ENCODE measurements at regions not wholly inside any gene's neighbourhood (a gene's known extent, or its start where the extent isn't known, plus 50 kb on each side); places are given as distances from the start of the nearest gene placed in this dataset.

DNA sequence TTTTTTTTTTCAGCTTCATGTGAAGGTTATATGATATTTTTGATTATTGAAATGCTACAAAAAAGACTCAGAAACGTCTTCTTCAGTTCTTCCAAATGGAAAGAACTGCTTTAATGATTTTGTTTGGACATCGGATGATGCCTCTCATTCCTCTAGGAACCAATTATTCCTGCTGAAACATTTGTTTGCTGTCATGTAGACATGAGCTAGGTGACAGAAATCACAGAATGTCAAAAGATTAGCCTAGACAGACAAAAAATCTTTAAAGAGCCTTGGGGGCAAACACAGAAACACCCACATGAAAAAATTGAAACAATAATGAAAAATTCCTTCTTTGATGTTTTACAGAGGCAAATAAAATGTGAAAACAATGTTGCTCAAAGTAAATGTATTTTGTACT, 244.2 kb upstream of the EDIL3 start:
- Mint-ChIP-seq H3K27ac (no peak overlapping the region), H3K4me1 (ENCODE audit: unreplicated experiment) (no peaks in the 10 kb centered on the region), H3K9me3 (peaks cover 4% of the 10 kb centered on the region), H3K36me3 (no peaks in the 10 kb centered on the region), H3K4me3 (no peak overlapping the region), H3K27me3 (peaks cover 3% of the 10 kb centered on the region)
- no peak for DNase-seq (ENCODE audit: extremely low spot score, unreplicated experiment)
- TF ChIP-seq, protein P1, sequence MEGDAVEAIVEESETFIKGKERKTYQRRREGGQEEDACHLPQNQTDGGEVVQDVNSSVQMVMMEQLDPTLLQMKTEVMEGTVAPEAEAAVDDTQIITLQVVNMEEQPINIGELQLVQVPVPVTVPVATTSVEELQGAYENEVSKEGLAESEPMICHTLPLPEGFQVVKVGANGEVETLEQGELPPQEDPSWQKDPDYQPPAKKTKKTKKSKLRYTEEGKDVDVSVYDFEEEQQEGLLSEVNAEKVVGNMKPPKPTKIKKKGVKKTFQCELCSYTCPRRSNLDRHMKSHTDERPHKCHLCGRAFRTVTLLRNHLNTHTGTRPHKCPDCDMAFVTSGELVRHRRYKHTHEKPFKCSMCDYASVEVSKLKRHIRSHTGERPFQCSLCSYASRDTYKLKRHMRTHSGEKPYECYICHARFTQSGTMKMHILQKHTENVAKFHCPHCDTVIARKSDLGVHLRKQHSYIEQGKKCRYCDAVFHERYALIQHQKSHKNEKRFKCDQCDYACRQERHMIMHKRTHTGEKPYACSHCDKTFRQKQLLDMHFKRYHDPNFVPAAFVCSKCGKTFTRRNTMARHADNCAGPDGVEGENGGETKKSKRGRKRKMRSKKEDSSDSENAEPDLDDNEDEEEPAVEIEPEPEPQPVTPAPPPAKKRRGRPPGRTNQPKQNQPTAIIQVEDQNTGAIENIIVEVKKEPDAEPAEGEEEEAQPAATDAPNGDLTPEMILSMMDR (conservative IDR thresholded peaks at IDR 0.05), result no peak

DNA sequence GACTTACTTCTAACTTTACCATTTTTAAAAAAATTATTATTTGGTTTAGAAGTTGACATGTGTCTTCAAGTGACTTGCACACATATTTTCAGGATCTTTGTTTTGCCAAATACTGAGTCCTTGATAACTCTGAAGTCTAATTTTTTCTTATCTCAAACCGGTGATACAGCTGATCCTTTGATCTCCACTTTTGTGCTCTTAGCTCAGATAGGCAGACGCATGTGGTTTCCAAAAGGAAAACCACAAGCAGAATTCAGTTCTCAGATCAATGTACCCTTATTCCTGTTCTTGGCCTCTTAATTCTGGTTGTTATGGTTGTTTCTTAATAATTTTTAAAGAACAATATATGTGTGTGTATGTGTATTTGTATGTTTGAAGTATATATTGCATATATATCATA, 238.3 kb upstream of the EDIL3 start:
- no peak for DNase-seq (ENCODE audit: extremely low spot score, unreplicated experiment)
- no peaks in the 10 kb centered on the region for H3K9me3 Mint-ChIP-seq
- H3K27ac Mint-ChIP-seq, result no peak overlapping the region
- H3K36me3 Mint-ChIP-seq, result no peaks in the 10 kb centered on the region
- H3K27me3 Mint-ChIP-seq, result peaks cover 3% of the 10 kb centered on the region
- H3K4me3 Mint-ChIP-seq, result no peak overlapping the region
- no peaks in the 10 kb centered on the region for H3K4me1 Mint-ChIP-seq (ENCODE audit: unreplicated experiment)
- TF ChIP-seq, protein P1 (conservative IDR thresholded peaks at IDR 0.05), result no peak

DNA sequence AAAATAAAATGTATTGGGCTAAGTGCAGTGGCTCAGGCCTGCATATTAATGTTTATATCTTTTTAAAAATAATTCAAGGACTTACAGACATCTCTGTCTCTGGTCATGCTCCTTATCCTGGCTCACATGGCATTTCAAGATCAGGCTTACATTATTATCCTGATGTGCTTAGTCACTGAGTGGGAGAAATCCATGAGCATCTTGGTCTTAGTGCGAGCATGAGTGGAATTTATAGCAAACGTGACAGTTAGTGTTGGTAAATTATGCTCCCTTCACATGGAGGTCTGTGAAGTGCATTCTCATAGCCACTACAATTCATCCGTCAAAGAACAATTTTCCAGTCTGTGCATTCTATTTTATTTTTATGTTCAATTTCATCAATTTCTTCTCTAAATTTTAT, 237.8 kb upstream of the EDIL3 start:
- H3K4me3 Mint-ChIP-seq, result no peak overlapping the region
- no peaks in the 10 kb centered on the region for H3K4me1 Mint-ChIP-seq (ENCODE audit: unreplicated experiment)
- H3K27me3 Mint-ChIP-seq, result peaks cover 3% of the 10 kb centered on the region
- H3K27ac Mint-ChIP-seq, result no peak overlapping the region
- H3K36me3 Mint-ChIP-seq, result no peaks in the 10 kb centered on the region
- TF ChIP-seq, protein P1 (conservative IDR thresholded peaks at IDR 0.05), result no peak
- H3K9me3 Mint-ChIP-seq, result no peaks in the 10 kb centered on the region
- DNase-seq (ENCODE audit: extremely low spot score, unreplicated experiment), result no peak

DNA sequence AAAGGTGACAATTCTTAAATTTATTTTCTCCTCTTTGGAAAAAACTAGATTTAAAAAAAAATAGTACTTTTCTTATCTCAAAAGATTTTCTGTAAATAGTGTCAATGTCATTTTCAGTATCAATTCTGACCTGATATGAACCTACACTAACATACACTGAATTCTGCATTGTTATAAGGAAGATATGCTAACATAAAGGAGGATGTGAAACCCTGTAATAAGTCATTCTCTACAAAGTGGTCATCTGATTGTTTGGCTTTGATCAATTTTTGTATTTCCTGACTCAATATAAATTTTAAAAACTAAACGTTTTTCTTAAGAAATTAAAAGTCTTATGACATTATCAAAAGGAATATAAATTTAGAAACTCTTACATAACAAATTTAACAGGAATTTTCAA, 233.6 kb upstream of the EDIL3 start:
- Mint-ChIP-seq H3K27me3 (no peaks in the 10 kb centered on the region), H3K9me3 (no peaks in the 10 kb centered on the region), H3K36me3 (no peaks in the 10 kb centered on the region), H3K4me3 (no peak overlapping the region), H3K4me1 (ENCODE audit: unreplicated experiment) (no peaks in the 10 kb centered on the region), H3K27ac (no peak overlapping the region)
- TF ChIP-seq, protein P1 (conservative IDR thresholded peaks at IDR 0.05), result no peak
- no peak for DNase-seq (ENCODE audit: extremely low spot score, unreplicated experiment)

DNA sequence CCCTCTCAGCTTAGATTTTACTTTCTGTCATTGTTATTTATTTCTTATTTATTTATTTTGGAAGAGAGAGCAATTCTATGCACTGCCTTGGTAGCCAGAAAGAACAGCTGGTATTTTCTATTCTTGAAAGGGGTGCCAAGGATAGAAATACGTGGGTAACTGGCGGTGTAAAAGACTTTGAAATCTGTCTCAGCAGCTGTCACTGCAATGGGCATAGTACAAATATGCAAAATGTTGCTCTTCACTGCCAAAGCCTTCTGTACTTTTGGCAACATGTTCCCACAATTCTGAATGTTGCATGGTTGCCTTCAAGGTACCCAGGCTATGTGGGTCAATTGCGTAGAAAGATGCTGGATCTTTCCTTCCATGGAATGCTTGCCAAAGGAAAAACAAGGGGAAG, 230.2 kb upstream of the EDIL3 start:
- no peaks in the 10 kb centered on the region for H3K36me3 Mint-ChIP-seq

More for the DNA sequence above, 230.2 kb upstream of the EDIL3 start:
- no peaks in the 10 kb centered on the region for H3K9me3 Mint-ChIP-seq
- TF ChIP-seq, protein P1 (conservative IDR thresholded peaks at IDR 0.05), result no peak
- H3K27ac Mint-ChIP-seq, result no peak overlapping the region
- H3K27me3 Mint-ChIP-seq, result no peaks in the 10 kb centered on the region
- H3K4me3 Mint-ChIP-seq, result no peak overlapping the region
- no peaks in the 10 kb centered on the region for H3K4me1 Mint-ChIP-seq (ENCODE audit: unreplicated experiment)
- no peak for DNase-seq (ENCODE audit: extremely low spot score, unreplicated experiment)

Data from type B pancreatic cell (in vitro differentiated cells).